ENCODE measurements at regions not wholly inside any gene's neighbourhood (a gene's known extent, or its start where the extent isn't known, plus 50 kb on each side); places are given as distances from the start of the nearest gene placed in this dataset.

DNA sequence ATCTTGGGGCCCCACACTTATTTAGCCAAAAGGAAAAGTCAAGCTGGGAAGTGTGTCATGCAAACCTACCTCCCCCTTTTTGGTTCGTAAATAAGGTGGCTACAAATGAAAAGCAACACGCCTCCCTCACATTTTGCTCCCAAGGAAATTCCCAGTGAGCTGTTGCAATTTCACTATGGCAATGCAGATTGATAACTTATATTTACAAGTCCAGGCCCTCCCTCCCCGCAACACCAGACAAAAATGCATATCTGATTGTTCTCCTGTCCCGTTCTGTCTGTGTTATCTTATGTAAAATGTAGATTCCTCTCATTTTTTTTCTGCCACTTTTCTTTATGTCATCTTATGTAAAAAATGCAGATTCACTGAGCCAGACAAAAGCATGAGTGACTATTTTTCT, 1305.3 kb downstream of the SLITRK5 start:
- H3K4me1 ChIP-seq: no peaks in the 10 kb centered on the region

DNA sequence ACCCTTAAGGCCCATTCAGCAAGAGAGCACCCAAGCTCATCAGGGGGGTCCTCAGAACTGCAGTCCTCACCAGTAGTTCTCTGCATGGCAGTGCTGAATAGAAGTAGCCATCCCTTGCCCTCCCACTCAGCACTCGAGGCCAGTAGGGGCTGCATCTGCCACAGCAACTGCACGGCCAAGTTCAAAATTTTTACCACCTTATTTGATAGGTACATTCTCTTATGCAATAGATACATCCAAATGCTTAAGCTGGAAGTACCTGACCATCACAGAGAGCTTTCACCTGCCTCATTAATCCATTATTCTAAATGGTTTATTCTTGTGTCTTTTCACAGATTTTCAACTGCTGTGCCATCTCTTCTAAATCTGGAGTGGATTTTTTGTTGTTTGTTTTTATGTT, 1307.4 kb downstream of the SLITRK5 start:
- Histone ChIP-seq H3K9me3 (ENCODE audit: control insufficient read depth, low read length) (no peaks in the 10 kb centered on the region), H3K36me3 (ENCODE audit: control insufficient read depth, insufficient read depth, low read length) (no peaks in the 10 kb centered on the region), H3K4me3 (ENCODE audit: low read depth, low read length) (no peak overlapping the region)

More for the DNA sequence above, 1305.3 kb downstream of the SLITRK5 start:
- no peak overlapping the region for H3K27ac ChIP-seq
- H3K9ac ChIP-seq: no peak overlapping the region
- H3K9me3 ChIP-seq (ENCODE audit: control insufficient read depth, low read length): no peaks in the 10 kb centered on the region
- no peaks in the 10 kb centered on the region for H3K27me3 ChIP-seq (ENCODE audit: control insufficient read depth, insufficient read depth, low read length)
- H3K4me2 ChIP-seq (ENCODE audit: low read length): no peak overlapping the region
- H2AFZ ChIP-seq: no peak overlapping the region
- H3K79me2 ChIP-seq: no peaks in the 10 kb centered on the region
- H3K4me3 ChIP-seq (ENCODE audit: low read depth, low read length): no peak overlapping the region
- no peaks in the 10 kb centered on the region for H3K36me3 ChIP-seq (ENCODE audit: control insufficient read depth, insufficient read depth, low read length)
- TF ChIP-seq, protein P1, sequence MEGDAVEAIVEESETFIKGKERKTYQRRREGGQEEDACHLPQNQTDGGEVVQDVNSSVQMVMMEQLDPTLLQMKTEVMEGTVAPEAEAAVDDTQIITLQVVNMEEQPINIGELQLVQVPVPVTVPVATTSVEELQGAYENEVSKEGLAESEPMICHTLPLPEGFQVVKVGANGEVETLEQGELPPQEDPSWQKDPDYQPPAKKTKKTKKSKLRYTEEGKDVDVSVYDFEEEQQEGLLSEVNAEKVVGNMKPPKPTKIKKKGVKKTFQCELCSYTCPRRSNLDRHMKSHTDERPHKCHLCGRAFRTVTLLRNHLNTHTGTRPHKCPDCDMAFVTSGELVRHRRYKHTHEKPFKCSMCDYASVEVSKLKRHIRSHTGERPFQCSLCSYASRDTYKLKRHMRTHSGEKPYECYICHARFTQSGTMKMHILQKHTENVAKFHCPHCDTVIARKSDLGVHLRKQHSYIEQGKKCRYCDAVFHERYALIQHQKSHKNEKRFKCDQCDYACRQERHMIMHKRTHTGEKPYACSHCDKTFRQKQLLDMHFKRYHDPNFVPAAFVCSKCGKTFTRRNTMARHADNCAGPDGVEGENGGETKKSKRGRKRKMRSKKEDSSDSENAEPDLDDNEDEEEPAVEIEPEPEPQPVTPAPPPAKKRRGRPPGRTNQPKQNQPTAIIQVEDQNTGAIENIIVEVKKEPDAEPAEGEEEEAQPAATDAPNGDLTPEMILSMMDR (IDR thresholded peaks at IDR 0.05): no peak

DNA sequence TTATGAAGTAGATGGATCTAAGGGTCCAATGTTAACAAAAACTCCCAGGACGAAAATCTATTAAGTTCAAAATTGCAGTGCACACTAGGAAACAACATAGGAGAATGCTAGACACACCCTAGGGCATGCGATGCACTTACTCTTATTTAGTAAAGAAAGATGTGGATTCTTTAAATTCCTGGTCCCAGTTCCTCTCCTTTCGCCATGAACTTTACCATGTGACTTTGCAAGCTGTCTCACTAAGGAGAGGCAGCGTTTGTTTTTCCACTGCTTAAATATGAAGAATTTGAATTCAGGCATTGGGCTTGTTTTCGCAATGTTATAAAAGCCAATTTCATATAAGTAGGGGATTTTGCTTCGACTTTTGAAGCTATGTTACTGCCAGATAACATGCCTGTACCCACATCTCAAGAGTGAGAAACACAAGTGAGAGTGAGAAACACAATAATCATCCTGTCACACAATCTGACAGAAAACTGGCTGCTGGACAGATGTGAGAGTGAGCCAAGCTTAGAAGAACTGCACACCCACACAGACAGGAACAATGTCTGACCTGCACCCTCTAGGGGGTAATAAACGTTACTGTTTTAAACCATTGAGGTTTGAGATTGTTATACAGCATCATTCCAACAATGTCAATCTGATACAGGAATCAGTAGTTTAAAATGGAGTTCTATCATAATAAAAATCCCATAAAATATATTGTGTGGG, 1308.4 kb downstream of the SLITRK5 start:
- Histone ChIP-seq H3K4me1 (no peaks in the 10 kb centered on the region), H3K4me3 (ENCODE audit: low read depth, low read length) (no peak overlapping the region), H2AFZ (no peak overlapping the region), H3K9me3 (ENCODE audit: control insufficient read depth, low read length) (no peaks in the 10 kb centered on the region), H3K27me3 (ENCODE audit: control insufficient read depth, insufficient read depth, low read length) (no peaks in the 10 kb centered on the region), H3K27ac (no peak overlapping the region), H3K9ac (no peak overlapping the region), H3K79me2 (no peaks in the 10 kb centered on the region), H3K4me2 (ENCODE audit: low read length) (no peak overlapping the region), H3K36me3 (ENCODE audit: control insufficient read depth, insufficient read depth, low read length) (no peaks in the 10 kb centered on the region)
- TF ChIP-seq, protein P1 (IDR thresholded peaks at IDR 0.05): no peak

More for the DNA sequence above, 1307.4 kb downstream of the SLITRK5 start:
- Histone ChIP-seq H3K27me3 (ENCODE audit: control insufficient read depth, insufficient read depth, low read length) (no peaks in the 10 kb centered on the region), H3K9ac (no peak overlapping the region), H3K4me1 (no peaks in the 10 kb centered on the region), H3K27ac (no peak overlapping the region), H2AFZ (no peak overlapping the region), H3K79me2 (no peaks in the 10 kb centered on the region), H3K4me2 (ENCODE audit: low read length) (no peak overlapping the region)
- TF ChIP-seq, protein P1 (IDR thresholded peaks at IDR 0.05): no peak

DNA sequence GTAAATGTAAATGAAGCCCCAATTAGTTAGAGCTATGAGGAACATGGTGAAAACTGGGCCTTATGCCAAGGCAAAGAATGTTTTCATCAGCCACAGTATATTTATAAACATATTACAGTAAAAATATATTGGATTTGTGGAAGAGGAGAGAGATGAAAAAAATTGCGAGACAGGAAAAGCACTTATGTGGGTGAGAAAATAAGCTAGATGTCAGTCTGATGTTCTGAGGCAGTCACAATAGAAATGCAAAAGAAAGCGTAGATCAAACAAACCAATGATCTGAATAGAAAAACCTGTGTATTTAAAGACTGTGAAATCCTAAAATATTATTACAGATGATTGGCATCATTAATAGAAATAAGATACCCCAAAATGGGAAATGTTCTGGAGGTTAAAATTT, 1332.5 kb downstream of the SLITRK5 start:
- H3K27ac ChIP-seq: no peak overlapping the region
- H3K9ac ChIP-seq: no peak overlapping the region
- H3K36me3 ChIP-seq (ENCODE audit: control insufficient read depth, insufficient read depth, low read length): no peaks in the 10 kb centered on the region
- H3K79me2 ChIP-seq: no peaks in the 10 kb centered on the region
- H3K4me2 ChIP-seq (ENCODE audit: low read length): no peak overlapping the region
- H3K9me3 ChIP-seq (ENCODE audit: control insufficient read depth, low read length): no peaks in the 10 kb centered on the region
- TF ChIP-seq, protein P1 (IDR thresholded peaks at IDR 0.05): no peak
- no peaks in the 10 kb centered on the region for H3K27me3 ChIP-seq (ENCODE audit: control insufficient read depth, insufficient read depth, low read length)
- H3K4me3 ChIP-seq (ENCODE audit: low read depth, low read length): no peak overlapping the region
- no peaks in the 10 kb centered on the region for H3K4me1 ChIP-seq
- no peak overlapping the region for H2AFZ ChIP-seq

DNA sequence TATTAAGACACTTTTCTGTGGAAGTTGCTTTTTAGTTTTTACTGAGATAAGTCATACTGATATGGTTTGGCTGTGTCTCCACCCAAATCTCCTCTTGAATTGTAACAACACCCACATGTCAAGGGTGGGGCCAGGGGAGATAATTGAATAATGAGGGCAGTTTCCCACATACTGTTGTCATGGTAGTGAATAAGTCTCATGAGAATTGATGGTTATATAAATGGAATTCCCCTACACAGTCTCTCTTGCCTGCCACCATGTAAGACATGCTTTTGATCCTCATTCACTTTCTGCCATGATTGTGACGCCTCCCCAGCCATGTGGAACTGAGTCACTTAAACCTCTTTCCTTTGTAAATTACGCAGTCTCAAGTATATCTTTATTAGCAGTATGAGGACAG, 1340.4 kb downstream of the SLITRK5 start:
- Histone ChIP-seq H3K9me3 (ENCODE audit: control insufficient read depth, low read length) (no peaks in the 10 kb centered on the region), H3K4me1 (no peaks in the 10 kb centered on the region), H3K4me3 (ENCODE audit: low read depth, low read length) (no peak overlapping the region), H3K79me2 (no peaks in the 10 kb centered on the region), H2AFZ (no peak overlapping the region), H3K9ac (no peak overlapping the region), H3K27ac (no peak overlapping the region), H3K4me2 (ENCODE audit: low read length) (no peak overlapping the region), H3K36me3 (ENCODE audit: control insufficient read depth, insufficient read depth, low read length) (no peaks in the 10 kb centered on the region), H3K27me3 (ENCODE audit: control insufficient read depth, insufficient read depth, low read length) (no peaks in the 10 kb centered on the region)
- TF ChIP-seq, protein P1 (IDR thresholded peaks at IDR 0.05): no peak

Measured in parathyroid adenoma (tissue), 2 donors.